ACC112 (cell line): ENCODE measurements at regions not wholly inside any gene's neighbourhood (a gene's known extent, or its start where the extent isn't known, plus 50 kb on each side); places are given as distances from the start of the nearest gene placed in this dataset.
"Not testable (repeated sequence)": the region's sequence is repeated elsewhere in the genome, so short reads cannot be mapped to it uniquely, and the experiment has no call there.

Source experiments
- H2AFZ ChIP-seq: fragments of 200-600 bp; sonication (generic); one replicate; pipeline ENCODE4 v1.6.0; 2017; ENCODE audit warnings: antibody characterized with exemption, low read length; ENCODE audit not compliant: unreplicated experiment
- H3K27ac ChIP-seq: fragments of 200-600 bp; sonication (generic); 2 replicates; pipeline ENCODE4 v1.5.1; 2014; ENCODE audit warnings: low read depth, mild to moderate bottlenecking, antibody characterized with exemption, low read length, moderate library complexity
- H3K27me3 ChIP-seq: fragments of 200-600 bp; sonication (generic); 2 replicates; pipeline ENCODE4 v1.6.1; 2014; ENCODE audit warnings: mild to moderate bottlenecking, antibody characterized with exemption, low read length, moderate library complexity, mixed read lengths; ENCODE audit not compliant: insufficient read depth
- H3K36me3 ChIP-seq: fragments of 200-600 bp; sonication (generic); 2 replicates; pipeline ENCODE4 v1.6.1; 2016; ENCODE audit warnings: mild to moderate bottlenecking, antibody characterized with exemption, low read length, moderate library complexity, mixed read lengths; ENCODE audit not compliant: insufficient read depth
- H3K4me1 ChIP-seq: fragments of 200-600 bp; sonication (generic); one replicate; pipeline ENCODE4 v1.6.1; 2016; ENCODE audit warnings: low read length, mixed read lengths; ENCODE audit not compliant: insufficient read depth, unreplicated experiment, control insufficient read depth
- H3K4me3 ChIP-seq: fragments of 200-600 bp; sonication (generic); 2 replicates; pipeline ENCODE4 v1.5.1; 2014; ENCODE audit warnings: mild to moderate bottlenecking, low read depth, low read length
- H3K79me2 ChIP-seq: fragments of 200-600 bp; sonication (generic); one replicate; pipeline ENCODE4 v1.6.0; 2016; ENCODE audit warnings: low read length; ENCODE audit not compliant: control insufficient read depth, unreplicated experiment, insufficient read depth

DNA sequence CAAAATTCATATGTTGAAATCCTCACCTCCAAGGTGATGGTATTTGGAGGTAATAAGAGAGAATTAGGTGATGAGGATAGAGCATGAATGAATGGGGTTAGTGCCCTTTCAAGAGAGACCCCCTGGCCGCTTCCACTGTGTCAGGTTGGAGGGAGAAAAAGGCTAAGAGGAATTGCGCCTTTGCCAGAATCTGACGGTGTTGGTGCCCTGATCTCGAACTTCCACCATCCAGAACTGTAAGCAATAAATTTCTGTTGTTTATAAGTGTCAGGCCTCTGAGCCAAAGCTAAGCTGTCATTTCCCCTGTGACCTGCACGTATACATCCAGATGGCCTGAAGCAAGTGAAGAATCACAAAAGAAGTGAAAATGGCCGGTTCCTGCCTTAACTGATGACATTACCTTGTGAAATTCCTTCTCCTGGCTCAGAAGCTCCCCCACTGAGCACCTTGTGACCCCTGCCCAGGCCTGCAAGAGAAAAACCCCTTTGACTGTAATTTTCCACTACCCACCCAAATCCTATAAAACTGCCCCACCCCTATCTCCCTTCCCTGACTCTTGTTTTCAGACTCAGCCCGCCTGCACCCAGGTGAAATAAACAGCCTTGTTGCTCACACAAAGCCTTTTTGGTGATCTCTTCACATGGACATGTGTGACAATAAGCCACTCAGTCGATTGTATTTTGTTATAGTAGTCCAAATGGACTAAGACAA is 878.9 kb upstream of the GOT2 start:
- H3K4me3 ChIP-seq, H2AFZ ChIP-seq, H3K27me3 ChIP-seq, H3K27ac ChIP-seq, H3K4me1 ChIP-seq, H3K36me3 ChIP-seq, H3K79me2 ChIP-seq: not testable (repeated sequence)

- Histone ChIP-seq H3K36me3 (no peaks in the 10 kb centered on the region), H3K4me1 (no peaks in the 10 kb centered on the region), H3K27me3 (no peaks in the 10 kb centered on the region)
Measured at GRCh38 chr16:59612094-59612493, 878.0 kb upstream of the GOT2 start.

GRCh38 chr16:59611556-59611955 is 877.4 kb upstream of the GOT2 start:
- H3K79me2 ChIP-seq, result no peaks in the 10 kb centered on the region

More at GRCh38 chr16:59612094-59612493, 878.0 kb upstream of the GOT2 start:
- H3K27ac ChIP-seq, result no peak overlapping the region
- no peak overlapping the region for H2AFZ ChIP-seq
- no peaks in the 10 kb centered on the region for H3K79me2 ChIP-seq
- H3K4me3 ChIP-seq, result no peak overlapping the region

DNA sequence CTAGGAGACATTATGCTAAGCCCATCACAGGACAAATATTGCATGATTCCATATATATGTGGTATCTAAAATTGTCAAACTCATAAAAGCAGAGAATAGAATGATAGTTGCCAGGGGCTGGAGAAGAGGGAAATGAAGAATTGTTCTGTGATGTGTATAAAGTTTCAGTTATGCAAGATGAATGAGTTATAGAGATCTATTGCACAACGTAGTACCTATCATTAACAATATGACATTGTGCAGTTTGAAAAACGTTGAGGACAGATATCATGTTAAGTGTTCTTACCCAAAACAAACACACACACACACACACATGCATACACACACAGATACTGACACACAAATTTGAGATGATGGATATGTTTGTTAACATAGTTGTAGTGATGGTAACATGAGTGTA is 871.6 kb upstream of the GOT2 start:
- Histone ChIP-seq H3K79me2 (no peaks in the 10 kb centered on the region), H3K4me1 (peaks cover 13% of the 10 kb centered on the region), H3K27me3 (no peaks in the 10 kb centered on the region), H3K4me3 (no peak overlapping the region), H3K36me3 (no peaks in the 10 kb centered on the region), H3K27ac (no peak overlapping the region), H2AFZ (no peak overlapping the region)

More at GRCh38 chr16:59611556-59611955, 877.4 kb upstream of the GOT2 start:
- Histone ChIP-seq H3K27ac (no peak overlapping the region), H3K4me3 (no peak overlapping the region), H2AFZ (no peak overlapping the region), H3K4me1 (no peaks in the 10 kb centered on the region), H3K36me3 (no peaks in the 10 kb centered on the region), H3K27me3 (no peaks in the 10 kb centered on the region)

DNA sequence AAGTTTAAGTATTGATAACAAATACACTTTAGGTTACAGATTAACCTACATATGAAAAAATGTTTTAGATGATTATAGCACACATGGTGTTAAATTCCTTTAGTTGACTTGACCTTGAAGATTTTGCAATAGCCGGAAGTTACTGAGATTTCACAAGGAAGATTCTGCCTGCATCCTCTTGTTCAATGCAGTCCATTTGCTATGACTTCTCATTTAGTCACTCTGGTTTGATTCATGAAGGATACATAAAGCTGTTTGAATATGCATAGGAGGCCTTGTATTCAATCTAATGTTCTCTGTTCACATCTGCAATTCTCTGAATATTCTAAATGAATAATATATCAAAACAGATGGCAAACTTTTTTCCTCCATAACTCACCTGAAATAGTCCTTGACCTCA is 870.2 kb upstream of the GOT2 start:
- Histone ChIP-seq H3K4me3 (no peak overlapping the region), H3K27me3 (no peaks in the 10 kb centered on the region), H3K4me1 (peaks cover 13% of the 10 kb centered on the region), H3K36me3 (no peaks in the 10 kb centered on the region), H3K27ac (peak overlapping the region; percentile 29; the same call in 1 of the 2 replicates), H2AFZ (peak overlapping the region; percentile 22), H3K79me2 (no peaks in the 10 kb centered on the region)

GRCh38 chr16:59601452-59601851 is 867.3 kb upstream of the GOT2 start:
- no peaks in the 10 kb centered on the region for H3K79me2 ChIP-seq
- no peak overlapping the region for H3K27ac ChIP-seq
- no peak overlapping the region for H2AFZ ChIP-seq
- no peaks in the 10 kb centered on the region for H3K36me3 ChIP-seq
- no peak overlapping the region for H3K4me3 ChIP-seq
- no peaks in the 10 kb centered on the region for H3K27me3 ChIP-seq
- H3K4me1 ChIP-seq, result peaks cover 25% of the 10 kb centered on the region

DNA sequence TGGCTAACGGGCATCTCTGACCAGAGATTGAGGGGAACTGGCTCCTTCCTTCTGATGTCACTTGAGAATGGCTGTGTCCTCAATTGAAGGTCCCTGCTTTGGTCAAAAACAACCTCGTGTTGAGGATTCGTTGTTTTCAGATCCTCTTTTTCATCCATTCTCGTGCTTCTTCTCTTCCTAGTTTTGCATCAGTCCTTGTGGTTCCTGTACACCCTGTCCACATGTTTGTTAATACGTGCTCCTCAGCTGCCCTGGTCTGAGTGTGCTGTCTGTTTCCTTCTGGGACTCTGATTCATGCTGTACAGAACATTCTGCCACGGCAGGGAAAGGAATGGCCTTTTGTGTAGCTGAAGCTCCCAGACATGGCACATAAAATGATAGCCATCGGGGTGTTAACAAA is 863.2 kb upstream of the GOT2 start:
- Histone ChIP-seq H3K4me1 (peaks cover 38% of the 10 kb centered on the region), H3K4me3 (no peak overlapping the region), H3K27ac (0 out of 2 replicates have a peak overlapping the region, but pooled peaks have one; percentile 24), H2AFZ (peak overlapping the region; percentile 52), H3K79me2 (no peaks in the 10 kb centered on the region), H3K27me3 (no peaks in the 10 kb centered on the region), H3K36me3 (no peaks in the 10 kb centered on the region)

DNA sequence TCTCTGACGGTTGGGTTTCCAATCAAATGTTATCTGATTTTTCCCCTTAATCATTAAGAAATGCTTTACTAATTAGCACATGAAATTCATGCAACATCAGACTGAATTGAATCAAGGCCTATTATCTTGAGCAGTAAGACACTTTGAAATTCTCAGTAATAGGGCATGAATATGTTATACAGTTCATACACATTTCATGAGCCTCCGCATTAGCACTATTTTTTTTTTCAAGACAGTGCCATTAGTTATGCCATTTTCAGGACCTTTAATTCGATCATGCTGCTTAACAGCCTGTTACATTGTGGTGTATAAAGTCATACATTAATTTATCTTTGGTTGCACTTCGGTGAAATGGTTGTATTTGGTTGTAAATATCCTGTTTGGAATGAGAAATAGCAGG is 862.6 kb upstream of the GOT2 start:
- H3K79me2 ChIP-seq, result no peaks in the 10 kb centered on the region
- peaks cover 41% of the 10 kb centered on the region for H3K4me1 ChIP-seq
- no peaks in the 10 kb centered on the region for H3K36me3 ChIP-seq
- H3K27ac ChIP-seq, result no peak overlapping the region
- peak overlapping the region; percentile 52 for H2AFZ ChIP-seq
- H3K27me3 ChIP-seq, result no peaks in the 10 kb centered on the region
- H3K4me3 ChIP-seq, result no peak overlapping the region

GRCh38 chr16:59593194-59593661 is 859.1 kb upstream of the GOT2 start:
- Histone ChIP-seq H3K27ac (peak overlapping the region; percentile 78), H3K4me3 (peak overlapping the region; percentile 49), H2AFZ (peak overlapping the region; percentile 78), H3K36me3 (no peaks in the 10 kb centered on the region), H3K27me3 (no peaks in the 10 kb centered on the region), H3K4me1 (peaks cover 43% of the 10 kb centered on the region), H3K79me2 (no peaks in the 10 kb centered on the region)

GRCh38 chr16:59591480-59591879 is 857.4 kb upstream of the GOT2 start:
- Histone ChIP-seq H3K4me3 (no peak overlapping the region), H3K79me2 (no peaks in the 10 kb centered on the region)

GRCh38 chr16:59590845-59591244 is 856.7 kb upstream of the GOT2 start:
- peaks cover 27% of the 10 kb centered on the region for H3K4me1 ChIP-seq
- no peaks in the 10 kb centered on the region for H3K36me3 ChIP-seq
- no peaks in the 10 kb centered on the region for H3K27me3 ChIP-seq
- H2AFZ ChIP-seq, result no peak overlapping the region
- no peaks in the 10 kb centered on the region for H3K79me2 ChIP-seq
- no peak overlapping the region for H3K4me3 ChIP-seq
- no peak overlapping the region for H3K27ac ChIP-seq

More at GRCh38 chr16:59591480-59591879, 857.4 kb upstream of the GOT2 start:
- Histone ChIP-seq H3K27ac (no peak overlapping the region), H2AFZ (peak overlapping the region; percentile 48), H3K4me1 (peaks cover 32% of the 10 kb centered on the region), H3K36me3 (no peaks in the 10 kb centered on the region), H3K27me3 (no peaks in the 10 kb centered on the region)
